Tibial nerve (tissue), 4 donors: ENCODE measurements at regions not wholly inside any gene's neighbourhood (a gene's known extent, or its start where the extent isn't known, plus 50 kb on each side); places are given as distances from the start of the nearest gene placed in this dataset.
"Not testable (repeated sequence)": the region's sequence is repeated elsewhere in the genome, so short reads cannot be mapped to it uniquely, and the experiment has no call there.

Experiments used
- EP300 ChIP-seq, 2 donors: sonication (generic); formaldehyde crosslinking; IDR thresholded peaks; one replicate each; pipeline ENCODE4 v1.6.1; 2017; ENCODE audit warnings: antibody characterized with exemption in 2 of 2, mild to moderate bottlenecking in 1 of 2
- POLR2A ChIP-seq, 2 donors: fragments of 450-650 bp; IDR thresholded peaks; one replicate each; pipeline ENCODE4 v1.6.1; 2017; ENCODE audit warnings: antibody characterized with exemption in 2 of 2, mild to moderate bottlenecking in 2 of 2, moderate library complexity in 2 of 2
- TF ChIP-seq, protein P1 (sequence below), 5 experiments: fragments of 200-600 bp in 3 of 5; fragments of 450-650 bp in 2 of 5; sonication (generic) in 3 of 5; IDR thresholded peaks; one replicate each; pipeline ENCODE4 v1.5.1; 2016 to 2019; ENCODE audit warnings: antibody characterized with exemption in 5 of 5, mild to moderate bottlenecking in 3 of 5, moderate library complexity in 2 of 5

DNA sequence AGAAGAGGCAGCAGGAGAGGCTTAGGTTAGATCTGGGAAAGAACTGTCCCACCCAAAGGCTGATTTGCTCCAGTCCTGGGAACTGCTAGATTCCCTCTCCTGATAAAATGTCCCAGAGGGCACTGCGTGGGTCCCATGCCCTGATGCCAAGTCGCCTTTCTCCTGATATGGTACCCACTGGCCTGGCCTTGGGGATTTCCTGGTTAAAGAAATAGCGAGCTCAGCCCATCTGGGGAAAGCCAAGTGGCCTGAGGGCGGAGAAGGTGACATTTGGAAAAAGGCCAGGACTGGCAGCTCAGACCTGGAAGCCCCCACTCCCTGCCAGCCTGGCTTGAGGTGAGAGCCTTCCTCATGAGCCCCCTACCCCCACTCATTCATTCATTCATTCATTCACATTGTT, 94.2 kb downstream of the NSUN5 start:
- TF ChIP-seq, protein P1, sequence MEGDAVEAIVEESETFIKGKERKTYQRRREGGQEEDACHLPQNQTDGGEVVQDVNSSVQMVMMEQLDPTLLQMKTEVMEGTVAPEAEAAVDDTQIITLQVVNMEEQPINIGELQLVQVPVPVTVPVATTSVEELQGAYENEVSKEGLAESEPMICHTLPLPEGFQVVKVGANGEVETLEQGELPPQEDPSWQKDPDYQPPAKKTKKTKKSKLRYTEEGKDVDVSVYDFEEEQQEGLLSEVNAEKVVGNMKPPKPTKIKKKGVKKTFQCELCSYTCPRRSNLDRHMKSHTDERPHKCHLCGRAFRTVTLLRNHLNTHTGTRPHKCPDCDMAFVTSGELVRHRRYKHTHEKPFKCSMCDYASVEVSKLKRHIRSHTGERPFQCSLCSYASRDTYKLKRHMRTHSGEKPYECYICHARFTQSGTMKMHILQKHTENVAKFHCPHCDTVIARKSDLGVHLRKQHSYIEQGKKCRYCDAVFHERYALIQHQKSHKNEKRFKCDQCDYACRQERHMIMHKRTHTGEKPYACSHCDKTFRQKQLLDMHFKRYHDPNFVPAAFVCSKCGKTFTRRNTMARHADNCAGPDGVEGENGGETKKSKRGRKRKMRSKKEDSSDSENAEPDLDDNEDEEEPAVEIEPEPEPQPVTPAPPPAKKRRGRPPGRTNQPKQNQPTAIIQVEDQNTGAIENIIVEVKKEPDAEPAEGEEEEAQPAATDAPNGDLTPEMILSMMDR (IDR thresholded peaks at IDR 0.05): not testable (repeated sequence)
- TF ChIP-seq POLR2A, EP300 (IDR thresholded peaks at IDR 0.05): not testable (repeated sequence)
